Muscle layer of duodenum (tissue), 2 donors: ENCODE measurements at regions not wholly inside any gene's neighbourhood (a gene's known extent, or its start where the extent isn't known, plus 50 kb on each side); places are given as distances from the start of the nearest gene placed in this dataset.

ENCODE experiments used
- H3K27ac ChIP-seq: one replicate; pipeline ENCODE4 v1.7.0; 2013; ENCODE audit warnings: mild to moderate bottlenecking, low read length
- H3K27me3 ChIP-seq: one replicate; pipeline ENCODE4 v1.7.0; 2013; ENCODE audit warnings: low read depth, mild to moderate bottlenecking, control low read depth, low read length
- H3K36me3 ChIP-seq, 2 donors: one replicate each; pipeline ENCODE4 v1.7.0; 2013; ENCODE audit warnings: low read length in 2 of 2, control low read depth in 1 of 2, mild to moderate bottlenecking in 1 of 2; ENCODE audit not compliant: insufficient read depth in 2 of 2, control insufficient read depth in 1 of 2
- H3K4me1 ChIP-seq, 2 donors: one replicate each; pipeline ENCODE4 v1.7.0; 2013; ENCODE audit warnings: low read length in 2 of 2, mild to moderate bottlenecking in 2 of 2, control low read depth in 1 of 2, moderate library complexity in 1 of 2; ENCODE audit not compliant: insufficient read depth in 2 of 2, control insufficient read depth in 1 of 2
- H3K4me3 ChIP-seq, 2 donors: one replicate each; pipeline ENCODE4 v1.7.0; 2013; ENCODE audit warnings: low read length in 2 of 2, low read depth in 1 of 2, mild to moderate bottlenecking in 1 of 2
- H3K9me3 ChIP-seq, 2 donors: one replicate each; pipeline ENCODE4 v1.7.0; 2013; ENCODE audit warnings: low read length in 2 of 2, control low read depth in 1 of 2, mild to moderate bottlenecking in 1 of 2; ENCODE audit not compliant: control insufficient read depth in 1 of 2
- donor health status: healthy.

DNA sequence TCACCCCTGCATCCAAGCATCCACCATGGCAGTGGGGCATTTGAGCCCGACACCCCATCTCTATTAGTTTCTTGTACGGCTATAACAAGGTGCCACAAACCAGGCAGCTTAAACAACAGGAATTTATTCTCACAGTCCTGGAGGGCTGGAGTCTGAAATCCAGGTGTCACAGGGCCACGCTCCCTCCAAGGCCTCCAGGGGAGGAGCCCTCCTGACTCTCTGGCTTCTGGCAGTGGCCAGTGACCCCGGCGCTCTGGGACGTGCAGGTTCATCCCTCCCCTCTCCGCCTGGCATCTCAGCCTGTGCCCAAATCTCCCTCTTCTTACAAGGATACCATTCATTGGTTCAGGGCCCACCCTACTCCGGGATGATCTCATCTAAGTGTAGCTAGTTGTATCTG lies 394.5 kb upstream of the IRX1 start:
- Histone ChIP-seq H3K27me3 (peaks cover 9% of the 10 kb centered on the region), H3K9me3 (peaks cover 0 to 8% of the 10 kb centered on the region in 2 donors), H3K4me3 (no peak overlapping the region), H3K27ac (no peak overlapping the region), H3K36me3 (no peaks in the 10 kb centered on the region), H3K4me1 (peaks cover 0 to 5% of the 10 kb centered on the region in 2 donors)

DNA sequence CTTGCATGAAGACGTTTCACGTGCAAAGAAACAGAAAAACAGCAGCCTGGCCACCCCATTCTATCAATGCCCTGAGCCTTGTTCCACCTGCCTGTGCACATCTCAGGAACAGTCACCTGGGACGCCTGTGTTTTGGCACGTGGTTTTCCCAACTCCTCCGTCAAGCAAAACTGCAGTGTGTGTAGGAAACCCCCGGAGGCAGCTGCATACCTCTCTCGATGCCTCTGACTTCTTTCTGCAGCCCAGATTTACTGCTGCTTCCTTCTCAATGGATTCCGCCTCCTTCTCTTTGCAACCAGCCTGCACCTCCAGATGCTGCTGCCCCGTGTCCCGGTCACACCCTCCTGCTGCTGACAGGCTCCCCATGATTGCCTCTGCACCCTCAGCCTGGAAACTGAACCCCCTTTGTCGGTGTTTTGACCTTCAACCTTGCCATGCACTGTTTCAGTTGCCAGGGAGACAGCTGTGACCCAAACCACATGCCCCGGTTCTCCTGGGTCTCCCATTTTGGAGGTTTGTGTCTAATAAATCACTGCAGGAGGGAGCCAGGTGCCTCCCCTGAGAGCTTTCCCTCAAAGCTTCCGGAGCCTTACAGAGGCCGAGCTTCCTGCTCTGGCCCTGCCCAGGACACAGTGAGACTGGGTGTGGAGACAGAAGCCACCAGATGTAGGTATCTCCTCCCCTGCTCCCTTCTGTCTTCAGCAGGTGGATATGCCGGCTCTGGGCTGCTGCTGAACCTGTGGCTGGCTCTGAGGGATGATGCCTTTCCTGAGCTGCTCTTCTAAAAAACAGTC lies 395.5 kb upstream of the IRX1 start:
- H3K9me3 ChIP-seq = peaks cover 0 to 6% of the 10 kb centered on the region in 2 donors
- H3K27me3 ChIP-seq = peaks cover 9% of the 10 kb centered on the region
- H3K36me3 ChIP-seq = no peaks in the 10 kb centered on the region
- H3K4me1 ChIP-seq = peaks cover 0 to 5% of the 10 kb centered on the region in 2 donors
- H3K27ac ChIP-seq = no peak overlapping the region
- no peak overlapping the region for H3K4me3 ChIP-seq

DNA sequence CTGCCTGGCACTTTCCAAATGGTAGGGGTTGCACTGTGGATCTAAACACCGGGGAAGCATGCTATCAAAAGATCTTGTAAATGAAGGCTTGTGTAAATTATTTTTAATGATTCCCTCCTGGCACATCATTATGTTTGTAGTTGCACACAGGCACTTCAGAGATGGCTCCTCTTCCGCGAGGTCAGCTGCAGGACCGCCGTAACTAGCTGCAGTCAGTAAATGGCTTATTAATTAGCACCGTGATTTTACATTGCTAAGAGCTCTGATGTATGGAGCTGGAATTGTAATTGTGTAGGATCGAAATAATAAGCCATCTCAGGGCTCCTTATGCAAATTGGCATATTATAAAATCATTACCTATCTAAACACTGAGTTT lies 397.6 kb upstream of the IRX1 start:
- H3K36me3 ChIP-seq = no peaks in the 10 kb centered on the region
- H3K27me3 ChIP-seq = peaks cover 9% of the 10 kb centered on the region
- no peak overlapping the region for H3K4me3 ChIP-seq
- no peaks in the 10 kb centered on the region for H3K9me3 ChIP-seq
- peaks cover 0 to 5% of the 10 kb centered on the region in 2 donors for H3K4me1 ChIP-seq
- H3K27ac ChIP-seq = no peak overlapping the region

DNA sequence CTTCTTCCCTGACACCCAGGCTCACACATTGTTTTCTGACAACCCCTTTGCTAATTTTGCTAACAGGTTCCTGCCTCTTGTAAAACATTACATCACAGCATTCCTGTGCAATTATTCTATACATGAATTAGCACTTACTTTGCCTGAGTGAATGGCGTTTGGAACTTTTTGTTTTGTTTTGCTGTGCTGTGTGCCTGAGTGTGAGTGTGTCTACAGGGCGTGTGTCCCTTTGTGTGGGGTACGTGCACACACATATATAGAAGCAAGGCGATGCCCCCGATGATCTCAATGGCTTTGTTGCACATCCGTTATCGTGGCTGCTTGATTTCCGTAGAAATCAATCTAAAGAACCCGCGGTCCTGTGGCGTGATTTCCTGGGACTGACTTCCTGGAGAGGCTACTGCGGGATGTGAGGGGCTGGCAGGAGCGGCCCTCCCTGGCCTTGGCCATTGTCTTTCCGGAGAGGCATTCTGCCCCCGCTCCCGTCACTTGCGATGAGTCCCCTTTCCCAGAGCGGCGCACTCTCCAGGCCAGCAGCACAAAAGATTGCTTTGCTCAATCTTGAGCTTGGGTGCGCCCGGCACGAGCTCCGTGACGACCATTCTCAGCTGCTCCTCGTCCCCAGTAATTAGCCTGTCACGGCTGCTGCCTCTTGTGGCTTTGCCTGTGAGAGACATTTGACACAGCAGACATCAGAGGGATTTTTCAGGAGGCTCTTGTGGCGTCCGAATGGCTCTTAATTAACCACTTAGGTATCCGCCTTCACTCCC lies 398.1 kb upstream of the IRX1 start:
- Histone ChIP-seq H3K9me3 (no peaks in the 10 kb centered on the region), H3K4me3 (no peak overlapping the region), H3K27me3 (peaks cover 9% of the 10 kb centered on the region), H3K36me3 (no peaks in the 10 kb centered on the region), H3K27ac (no peak overlapping the region), H3K4me1 (peaks cover 0 to 5% of the 10 kb centered on the region in 2 donors)

DNA sequence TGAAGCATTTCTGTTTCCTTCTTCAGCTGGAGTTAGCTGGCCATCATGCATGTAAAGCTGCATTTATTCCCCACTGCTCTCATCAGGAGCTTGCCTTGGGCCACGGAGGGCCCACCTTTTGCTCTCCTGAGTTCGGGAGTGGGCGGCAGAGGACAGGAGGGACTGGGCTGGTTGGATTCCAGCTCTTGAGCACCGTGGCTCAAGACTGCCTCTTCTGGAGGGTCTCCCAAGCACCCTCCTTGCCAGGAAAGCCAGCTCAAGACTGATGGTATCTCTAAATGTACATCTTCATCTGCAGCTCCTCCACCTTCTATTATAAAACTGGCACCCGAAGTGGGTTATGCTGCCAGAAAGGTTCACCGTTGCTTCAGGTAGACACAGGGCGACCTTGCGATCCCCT lies 399.6 kb upstream of the IRX1 start:
- Histone ChIP-seq H3K27me3 (peaks cover 9% of the 10 kb centered on the region), H3K36me3 (no peaks in the 10 kb centered on the region), H3K4me3 (no peak overlapping the region), H3K4me1 (peaks cover 0 to 5% of the 10 kb centered on the region in 2 donors), H3K9me3 (no peaks in the 10 kb centered on the region), H3K27ac (no peak overlapping the region)

DNA sequence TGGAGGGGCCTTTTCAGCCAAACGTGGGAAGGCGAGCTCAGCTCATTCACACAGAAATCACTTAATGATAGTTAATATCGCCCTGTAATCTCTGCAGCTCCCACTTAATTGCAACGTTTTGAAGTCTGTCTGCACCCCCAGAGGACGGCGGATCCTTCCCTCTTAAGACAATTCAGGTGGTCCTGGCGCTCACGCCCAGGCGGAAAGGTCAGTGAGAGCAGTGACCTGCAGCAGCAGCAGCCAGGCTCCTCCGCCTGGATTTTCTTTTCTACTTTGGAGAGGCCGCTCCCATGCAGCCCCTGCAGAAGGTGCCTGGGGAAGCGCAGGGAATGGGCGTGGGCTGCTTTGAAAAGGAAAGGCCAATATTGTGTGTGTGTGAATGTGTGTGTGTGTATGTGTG lies 400.9 kb upstream of the IRX1 start:
- Histone ChIP-seq H3K9me3 (no peaks in the 10 kb centered on the region), H3K27ac (no peak overlapping the region), H3K36me3 (no peaks in the 10 kb centered on the region), H3K27me3 (peaks cover 9% of the 10 kb centered on the region), H3K4me1 (peaks cover 0 to 5% of the 10 kb centered on the region in 2 donors), H3K4me3 (no peak overlapping the region)

DNA sequence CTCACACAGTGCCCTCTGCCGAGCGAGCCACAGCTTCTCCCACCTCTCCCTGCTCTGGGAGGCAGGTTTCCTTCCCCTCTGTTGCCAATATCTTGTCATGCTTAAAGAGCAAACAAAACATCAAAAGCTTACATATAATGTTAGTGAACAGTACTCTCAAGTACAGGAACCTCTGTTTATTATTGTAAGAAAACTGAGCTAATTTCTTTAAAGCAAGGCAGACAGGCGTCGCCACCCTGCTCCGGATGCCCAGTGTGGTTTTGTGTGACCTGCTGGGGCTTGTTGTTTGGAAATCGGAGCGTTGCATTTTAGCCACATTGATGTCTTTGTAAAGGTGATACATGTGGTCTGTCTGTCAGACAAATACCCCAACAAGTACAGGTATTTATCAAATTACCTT lies 401.4 kb upstream of the IRX1 start:
- H3K4me1 ChIP-seq = peaks cover 0 to 5% of the 10 kb centered on the region in 2 donors
- no peak overlapping the region for H3K27ac ChIP-seq
- no peaks in the 10 kb centered on the region for H3K36me3 ChIP-seq
- no peak overlapping the region for H3K4me3 ChIP-seq
- H3K27me3 ChIP-seq = peaks cover 9% of the 10 kb centered on the region
- no peaks in the 10 kb centered on the region for H3K9me3 ChIP-seq

DNA sequence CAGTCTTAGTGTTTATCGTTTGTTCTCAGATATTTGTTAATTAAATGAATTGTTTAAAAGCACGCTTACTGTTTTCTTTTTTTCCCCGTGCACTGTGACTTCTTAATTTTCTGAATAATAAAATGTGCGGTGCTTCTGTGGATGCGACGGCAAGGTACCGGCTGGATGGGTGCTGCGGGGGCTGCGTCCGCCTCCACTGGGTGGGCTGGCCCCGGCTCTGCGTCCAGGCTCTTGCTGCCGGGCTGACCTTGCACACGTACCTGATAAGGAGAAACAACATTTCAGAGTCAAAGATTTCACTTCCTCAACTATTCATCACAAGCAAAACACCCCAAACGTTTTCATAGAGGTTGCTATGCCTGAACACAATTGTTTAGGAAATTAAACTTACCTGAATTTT lies 404.0 kb upstream of the IRX1 start:
- peaks cover 0 to 5% of the 10 kb centered on the region in 2 donors for H3K4me1 ChIP-seq
- no peaks in the 10 kb centered on the region for H3K9me3 ChIP-seq
- H3K27me3 ChIP-seq = no peaks in the 10 kb centered on the region
- H3K36me3 ChIP-seq = no peaks in the 10 kb centered on the region
- no peak overlapping the region for H3K4me3 ChIP-seq
- H3K27ac ChIP-seq = no peak overlapping the region

DNA sequence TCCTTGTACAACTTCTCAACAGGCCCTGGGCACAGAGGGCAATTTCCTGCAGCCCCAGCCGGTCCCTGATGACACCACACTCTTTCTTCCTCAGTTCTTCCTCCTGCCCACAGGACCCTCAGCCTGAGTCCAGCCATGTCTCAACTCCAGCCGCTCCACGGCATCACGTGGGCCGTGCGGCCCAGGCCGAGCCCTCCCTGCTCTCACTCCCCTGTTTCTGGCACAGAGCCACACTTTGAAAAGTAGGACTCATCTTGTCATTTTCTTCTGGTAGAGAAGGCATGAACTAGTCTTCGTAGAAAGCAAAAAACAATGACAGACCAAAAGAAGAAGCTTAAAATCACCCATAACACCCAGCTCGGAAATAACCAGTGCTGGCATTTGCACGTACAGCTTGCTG lies 404.7 kb upstream of the IRX1 start:
- Histone ChIP-seq H3K27me3 (no peaks in the 10 kb centered on the region), H3K36me3 (no peaks in the 10 kb centered on the region), H3K4me3 (no peak overlapping the region), H3K9me3 (no peaks in the 10 kb centered on the region), H3K4me1 (peaks cover 0 to 5% of the 10 kb centered on the region in 2 donors), H3K27ac (no peak overlapping the region)

DNA sequence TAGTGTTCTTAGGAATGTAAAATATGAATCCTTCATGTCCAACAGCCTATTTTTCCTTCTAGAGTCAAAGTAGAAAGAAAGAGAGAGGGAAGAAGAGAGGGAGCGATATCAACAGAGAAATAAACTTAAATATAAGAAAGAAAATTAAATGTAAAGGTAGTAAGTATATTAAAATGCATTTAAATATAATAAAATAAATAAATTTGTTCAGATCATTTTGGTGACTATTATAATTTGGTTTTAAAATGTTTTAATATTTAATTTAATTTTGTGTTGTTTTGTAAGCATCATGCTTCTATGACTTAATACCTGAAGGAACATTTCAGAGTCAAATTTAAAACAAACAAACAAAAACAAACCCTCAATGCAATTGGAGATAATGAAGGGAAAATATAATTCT lies 405.2 kb upstream of the IRX1 start:
- Histone ChIP-seq H3K36me3 (no peaks in the 10 kb centered on the region), H3K27me3 (no peaks in the 10 kb centered on the region), H3K4me1 (peaks cover 0 to 5% of the 10 kb centered on the region in 2 donors)

DNA sequence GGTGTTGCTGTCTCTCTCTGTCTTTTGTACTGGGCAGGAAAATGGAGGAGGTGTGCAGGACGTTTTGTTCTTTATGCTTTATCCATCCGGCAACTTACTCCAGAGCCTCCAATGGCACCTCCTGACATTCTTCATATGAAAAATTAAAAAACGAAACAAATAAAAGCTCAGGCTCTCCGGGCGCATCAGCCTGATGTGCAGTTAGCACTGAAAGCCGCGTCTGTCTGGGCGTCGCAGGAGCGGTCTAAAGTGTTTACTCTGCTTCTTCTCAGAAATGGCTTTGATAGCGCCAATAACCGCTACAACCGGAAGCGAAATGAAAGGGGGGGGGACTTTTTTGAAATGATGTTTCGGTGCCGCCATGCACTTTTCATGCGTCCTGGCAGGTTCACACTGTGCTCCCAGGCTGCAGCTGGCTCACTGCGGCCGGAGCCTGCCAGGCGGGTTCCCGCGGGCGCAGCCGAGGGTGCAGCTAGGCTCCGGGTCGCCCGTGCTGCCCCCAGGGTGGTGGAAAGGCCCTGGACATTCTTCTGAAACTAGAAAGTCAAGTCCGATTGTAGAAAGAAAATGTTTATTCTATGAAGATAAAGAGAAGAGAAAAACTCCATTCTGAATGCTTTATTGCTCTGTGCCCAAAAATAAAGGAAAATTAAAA lies 407.7 kb upstream of the IRX1 start:
- Histone ChIP-seq H3K4me1 (peaks cover 0 to 5% of the 10 kb centered on the region in 2 donors), H3K36me3 (no peaks in the 10 kb centered on the region), H3K9me3 (no peaks in the 10 kb centered on the region), H3K4me3 (peak overlapping the region in 1 of 2 donors; percentile 23), H3K27me3 (no peaks in the 10 kb centered on the region), H3K27ac (no peak overlapping the region)

More for the DNA sequence above, 405.2 kb upstream of the IRX1 start:
- Histone ChIP-seq H3K27ac (no peak overlapping the region), H3K4me3 (no peak overlapping the region), H3K9me3 (no peaks in the 10 kb centered on the region)
